Right renal cortex interstitium (tissue), 3 donors: ENCODE measurements at regions not wholly inside any gene's neighbourhood (a gene's known extent, or its start where the extent isn't known, plus 50 kb on each side); places are given as distances from the start of the nearest gene placed in this dataset.

Source experiments
- DNase-seq, 3 donors: peaks; one replicate each; pipeline ENCODE4 v3.0.0-alpha.2; 2013; ENCODE audit warnings: low read depth in 3 of 3, low spot score in 2 of 3

- no peak for DNase-seq
Observed at GRCh38 chr12:17278946-17279345, 673.0 kb upstream of the LMO3 start.

GRCh38 chr12:17276196-17276595, 670.2 kb upstream of the LMO3 start:
- no peak for DNase-seq

GRCh38 chr12:17266856-17267255, 660.9 kb upstream of the LMO3 start:
- no peak for DNase-seq

GRCh38 chr12:17264603-17265002, 658.6 kb upstream of the LMO3 start:
- DNase-seq, result no peak

- no peak for DNase-seq
Observed at GRCh38 chr12:17239874-17240273, 633.9 kb upstream of the LMO3 start.

GRCh38 chr12:17235996-17236395, 630.0 kb upstream of the LMO3 start:
- no peak for DNase-seq

GRCh38 chr12:17215759-17216570, 610.0 kb upstream of the LMO3 start:
- no peak for DNase-seq

- DNase-seq, result no peak
Observed at GRCh38 chr12:17214929-17215328, 609.0 kb upstream of the LMO3 start.

GRCh38 chr12:17206553-17206952, 600.6 kb upstream of the LMO3 start:
- no peak for DNase-seq

GRCh38 chr12:17204289-17205054, 598.5 kb upstream of the LMO3 start:
- no peak for DNase-seq

GRCh38 chr12:17203497-17203896, 597.5 kb upstream of the LMO3 start:
- DNase-seq, result no peak

- DNase-seq, result no peak
Observed at GRCh38 chr12:17197971-17198370, 592.0 kb upstream of the LMO3 start.

- no peak for DNase-seq
Observed at GRCh38 chr12:17192721-17193120, 586.8 kb upstream of the LMO3 start.

GRCh38 chr12:17169726-17170471, 563.9 kb upstream of the LMO3 start:
- DNase-seq, result no peak

- DNase-seq, result no peak
Observed at GRCh38 chr12:17159506-17160300, 553.7 kb upstream of the LMO3 start.

GRCh38 chr12:17158201-17158600, 552.2 kb upstream of the LMO3 start:
- no peak for DNase-seq

GRCh38 chr12:17151917-17152316, 546.0 kb upstream of the LMO3 start:
- DNase-seq, result no peak

GRCh38 chr12:17148706-17149105, 542.7 kb upstream of the LMO3 start:
- no peak for DNase-seq

- DNase-seq, result no peak
Observed at GRCh38 chr12:17142856-17143255, 536.9 kb upstream of the LMO3 start.

GRCh38 chr12:17139931-17140330, 534.0 kb upstream of the LMO3 start:
- DNase-seq, result no peak

GRCh38 chr12:17137396-17137795, 531.4 kb upstream of the LMO3 start:
- DNase-seq, result no peak
